HK-2 (cell line): ENCODE measurements at regions not wholly inside any gene's neighbourhood (a gene's known extent, or its start where the extent isn't known, plus 50 kb on each side); places are given as distances from the start of the nearest gene placed in this dataset.
"Not testable (repeated sequence)": the region's sequence is repeated elsewhere in the genome, so short reads cannot be mapped to it uniquely, and the experiment has no call there.

ENCODE experiments used
- DNase-seq: peaks from one replicate; pipeline ENCODE4 v3.0.0-alpha.2; 2018; ENCODE audit not compliant: unreplicated experiment

DNA sequence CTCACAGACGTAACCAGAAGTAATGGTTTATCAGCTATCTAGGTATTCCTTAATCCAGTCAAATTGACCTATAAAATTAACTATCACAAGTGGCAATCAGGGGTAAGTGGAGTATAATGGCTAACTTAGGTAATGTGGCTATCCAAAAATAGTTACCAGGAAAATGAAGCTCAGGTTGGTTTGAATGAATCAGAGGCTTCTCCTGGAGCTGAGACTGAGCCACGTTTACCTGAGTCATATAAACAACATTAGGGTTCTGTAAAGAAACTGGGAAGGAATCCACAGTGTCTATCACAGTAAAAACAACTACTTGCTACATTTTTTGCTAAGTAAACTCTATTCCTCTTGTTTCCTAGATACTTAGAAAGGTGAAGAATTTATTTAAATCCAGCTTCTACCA lies 236.0 kb upstream of the SPHKAP start:
- no peak for DNase-seq

GRCh38 chr2:228410061-228410460 lies 228.6 kb upstream of the SPHKAP start:
- DNase-seq: no peak

DNA sequence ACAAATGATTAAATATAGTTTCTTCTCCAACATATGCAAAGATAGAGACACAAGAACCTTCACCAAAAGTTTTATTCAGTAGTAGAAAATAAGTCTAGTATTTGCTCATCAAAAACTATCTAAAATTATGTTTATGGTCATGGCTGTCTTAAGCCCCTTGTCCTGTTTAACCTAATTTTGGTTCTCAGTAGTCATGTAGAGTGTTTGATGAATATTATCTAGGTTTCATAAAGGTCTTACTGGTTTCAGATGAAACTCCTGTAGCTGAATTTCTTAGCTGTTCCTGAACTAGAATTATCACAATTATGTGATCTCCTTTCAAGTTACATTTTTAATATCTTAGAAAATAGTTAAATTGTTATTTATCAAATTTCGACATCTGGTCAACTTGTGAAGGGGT lies 228.0 kb upstream of the SPHKAP start:
- no peak for DNase-seq

DNA sequence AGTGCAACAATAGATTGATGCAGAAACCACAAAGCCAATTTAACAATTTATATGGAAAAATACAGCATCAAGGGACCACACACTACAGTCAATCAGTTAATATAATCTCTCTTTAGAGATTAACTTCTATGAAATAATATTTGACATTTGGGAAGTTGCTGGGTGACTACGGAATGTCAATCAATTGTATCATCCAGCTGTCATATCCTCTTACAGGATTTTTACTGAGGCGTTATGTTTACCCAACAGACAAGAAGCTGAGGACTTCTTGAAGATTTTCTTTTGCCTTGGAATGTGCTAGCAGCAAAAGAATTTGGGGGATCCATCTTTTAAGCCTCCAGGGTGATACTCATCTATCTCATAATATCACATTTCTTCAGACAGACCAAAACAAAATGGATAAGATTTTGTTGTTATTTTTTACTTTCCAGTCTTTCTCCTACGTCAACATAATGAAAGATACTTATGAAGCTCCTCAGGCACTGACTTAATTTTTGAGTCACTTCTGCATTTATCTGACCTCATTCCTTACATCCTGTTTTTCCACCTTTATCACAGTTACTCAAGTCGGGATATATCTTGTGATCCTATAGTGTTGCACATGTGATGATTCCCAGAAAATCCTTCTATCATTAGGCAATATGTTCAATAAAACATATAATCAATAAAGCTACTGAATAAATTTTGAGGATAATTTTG lies 227.2 kb upstream of the SPHKAP start:
- DNase-seq: no peak

GRCh38 chr2:228407821-228408220 lies 226.3 kb upstream of the SPHKAP start:
- DNase-seq: no peak

DNA sequence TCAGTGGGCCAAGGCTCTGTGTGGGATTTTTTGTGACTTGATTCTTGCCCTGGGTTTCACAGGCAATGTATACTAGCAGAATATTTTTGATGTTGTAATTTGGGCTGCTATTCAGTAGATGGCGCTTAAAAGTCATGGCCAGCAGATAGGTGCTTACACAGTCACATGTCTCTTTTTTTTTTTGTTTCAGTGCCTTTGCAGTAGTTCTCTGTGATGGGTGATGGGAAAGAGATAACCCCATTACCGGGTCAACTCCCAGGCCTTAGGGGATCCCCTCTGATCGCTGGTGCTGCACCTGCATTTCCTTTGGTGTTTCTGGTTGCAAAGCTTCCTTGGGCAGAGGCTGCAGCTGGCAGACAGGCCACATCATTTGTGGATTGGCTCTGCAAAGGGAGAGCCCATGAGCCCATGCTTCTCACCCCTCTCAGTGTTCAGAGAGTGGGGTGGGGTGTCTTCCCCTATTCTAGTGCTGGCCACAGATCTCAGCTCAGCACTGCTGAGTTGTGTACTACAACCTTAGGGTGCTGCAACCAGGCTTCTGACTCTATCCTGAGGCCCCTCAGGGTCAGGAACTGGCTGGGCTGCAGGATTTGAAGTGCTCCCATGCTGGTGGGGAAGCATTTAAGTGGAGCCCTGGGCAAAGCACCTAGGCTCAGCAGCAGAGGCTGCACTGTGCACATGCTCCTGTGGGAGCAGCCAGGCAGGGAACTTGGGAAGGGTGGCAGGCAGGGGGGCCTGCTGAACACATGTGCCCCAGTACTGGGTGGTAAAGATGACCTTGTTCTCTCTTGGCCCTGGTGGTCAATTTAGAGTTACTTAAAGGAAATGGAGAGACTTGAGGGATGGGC lies 219.8 kb upstream of the SPHKAP start:
- no peak for DNase-seq

DNA sequence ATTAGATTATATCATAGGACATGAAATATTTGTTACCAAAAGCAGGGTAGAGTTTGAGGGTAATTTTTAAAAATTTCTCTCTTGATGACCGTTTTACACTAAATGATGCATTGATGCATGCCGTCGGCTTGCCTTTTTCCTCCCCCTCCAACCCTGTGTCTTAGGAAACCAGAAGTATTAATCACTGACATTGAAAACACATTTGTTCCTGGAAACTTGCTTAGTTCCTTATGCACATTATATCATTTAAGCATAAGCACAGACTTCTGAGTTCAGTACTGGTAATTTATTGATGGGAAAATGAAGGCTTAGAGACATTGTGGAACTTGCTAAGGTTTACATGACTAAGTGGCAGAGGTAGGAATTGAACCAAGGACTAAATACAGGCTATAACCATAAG lies 206.3 kb upstream of the SPHKAP start:
- DNase-seq: no peak

- no peak for DNase-seq
Measured at GRCh38 chr2:228378696-228379425, 197.4 kb upstream of the SPHKAP start.

DNA sequence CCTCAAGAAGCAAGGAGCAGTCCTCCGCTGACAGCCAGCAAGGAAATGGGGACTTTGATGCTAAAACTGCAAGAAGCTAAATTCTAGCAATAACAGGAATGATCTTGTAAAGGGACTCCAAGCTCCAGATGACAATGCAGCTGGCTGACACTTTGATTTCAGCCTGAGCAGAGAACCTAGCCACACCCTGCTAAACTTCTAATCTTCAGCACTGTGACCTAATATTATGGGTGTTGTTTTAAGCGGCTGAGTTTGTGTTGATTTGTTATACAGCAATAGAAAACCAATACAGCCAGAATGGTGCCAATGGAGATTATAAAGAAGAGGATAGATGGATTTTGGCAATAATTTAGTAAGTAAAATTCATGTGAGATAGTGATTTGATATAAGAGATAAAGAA lies 196.7 kb upstream of the SPHKAP start:
- no peak for DNase-seq

DNA sequence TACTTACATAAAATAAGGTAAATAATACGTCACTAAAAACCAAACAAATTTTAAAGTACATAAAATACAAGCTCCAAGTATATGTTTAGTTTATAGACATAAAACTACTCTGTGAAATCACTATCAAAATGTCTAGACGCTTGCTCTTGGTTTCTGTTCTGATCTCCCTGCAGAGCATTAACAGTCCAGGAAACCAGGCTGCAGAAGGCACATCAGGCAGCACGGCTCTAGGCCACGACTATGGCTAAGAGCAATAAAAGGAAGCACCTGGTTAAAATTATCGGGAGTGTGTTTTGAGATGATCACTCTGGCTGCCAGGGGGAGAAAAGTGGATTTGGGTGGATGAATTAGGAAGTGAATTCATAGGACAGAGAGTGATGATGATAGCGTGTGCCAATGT lies 196.0 kb upstream of the SPHKAP start:
- DNase-seq: no peak

DNA sequence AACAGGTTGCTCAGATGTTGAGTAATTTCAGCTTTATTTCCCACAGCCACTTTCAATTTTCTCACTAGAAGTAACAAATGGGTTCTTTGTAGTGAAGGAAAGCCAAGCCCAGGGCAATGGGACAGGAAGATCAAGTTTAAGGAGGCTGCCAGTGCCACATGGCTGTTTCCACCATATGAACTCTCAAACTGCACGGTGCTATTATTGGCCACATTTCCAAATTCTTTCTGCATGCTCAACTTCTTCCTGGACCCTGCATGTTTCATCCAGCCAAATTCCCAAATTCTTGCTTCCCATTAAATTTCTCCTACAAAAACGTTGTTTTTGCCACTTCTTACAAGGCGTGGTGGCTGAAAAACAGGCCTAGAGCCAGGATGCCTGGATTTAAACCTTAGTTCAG lies 193.3 kb upstream of the SPHKAP start:
- DNase-seq: no peak

DNA sequence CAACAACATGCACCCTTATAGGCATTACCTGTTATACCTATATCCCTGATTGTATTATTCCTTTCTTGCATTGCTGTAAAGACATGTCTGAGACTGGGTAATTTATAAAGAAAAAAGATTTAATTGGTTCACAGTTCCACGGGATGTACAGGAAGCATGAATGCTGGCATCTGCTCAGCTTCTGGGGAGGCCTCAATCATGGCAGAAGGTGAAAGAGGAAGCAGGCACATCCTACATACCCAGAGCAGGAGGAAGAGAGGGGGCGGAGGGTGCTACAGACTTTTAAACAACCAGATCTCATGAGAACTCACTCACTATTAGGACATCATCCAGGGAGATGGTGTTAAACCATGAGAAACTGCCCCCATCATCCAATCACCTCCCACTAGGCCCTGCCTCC lies 191.7 kb upstream of the SPHKAP start:
- DNase-seq: no peak

DNA sequence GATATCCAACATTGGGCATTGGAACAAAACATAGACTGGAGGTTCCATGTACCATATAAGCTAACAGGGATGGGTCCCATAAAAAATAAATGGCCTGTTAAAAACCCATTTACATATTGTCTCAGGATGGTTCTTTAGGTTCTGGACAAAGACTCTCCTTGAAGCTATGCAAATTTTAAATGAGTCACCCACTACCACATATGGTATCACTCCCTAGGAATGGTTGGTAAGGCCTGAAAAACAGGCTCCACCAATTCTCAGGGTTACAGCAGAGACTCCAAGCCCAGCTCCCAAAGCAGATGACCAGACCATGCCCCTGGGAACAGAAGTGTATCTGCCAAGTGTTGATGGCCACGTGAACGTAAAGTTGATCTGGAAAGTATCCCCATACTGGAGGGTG lies 190.7 kb upstream of the SPHKAP start:
- DNase-seq: no peak

DNA sequence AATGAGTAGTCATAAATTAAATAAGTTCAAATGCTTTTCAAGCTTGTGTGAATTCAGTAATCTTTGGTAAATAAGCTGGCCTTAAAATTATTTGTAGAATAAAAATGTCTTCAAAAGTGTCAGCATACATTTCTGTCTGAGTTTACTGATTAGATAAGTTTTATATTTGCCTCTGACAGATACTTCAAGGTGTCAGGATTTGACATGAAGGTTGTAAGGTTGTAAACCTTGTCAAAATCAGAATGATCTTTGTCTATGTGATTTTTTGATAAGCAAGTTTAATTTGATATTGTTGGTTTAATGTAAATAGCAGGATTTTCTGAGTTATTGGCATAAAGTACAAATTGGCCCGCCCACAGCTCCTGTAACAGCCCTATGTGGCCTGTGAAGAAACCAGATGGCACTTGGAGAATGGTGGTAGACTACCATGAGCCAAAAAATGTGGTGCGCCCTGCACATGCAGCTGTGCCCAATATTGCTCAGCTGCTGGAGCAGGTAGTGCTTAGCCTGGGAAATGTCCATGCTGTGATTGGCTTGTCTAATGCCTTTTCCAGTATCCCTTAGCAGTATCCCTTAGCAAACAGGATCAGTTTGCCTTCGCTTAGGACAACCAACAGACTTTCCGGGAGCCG lies 188.0 kb upstream of the SPHKAP start:
- no peak for DNase-seq

- DNase-seq: no peak
Measured at GRCh38 chr2:228367356-228367755, 185.9 kb upstream of the SPHKAP start.

GRCh38 chr2:228359473-228359872 lies 178.0 kb upstream of the SPHKAP start:
- DNase-seq: no peak

DNA sequence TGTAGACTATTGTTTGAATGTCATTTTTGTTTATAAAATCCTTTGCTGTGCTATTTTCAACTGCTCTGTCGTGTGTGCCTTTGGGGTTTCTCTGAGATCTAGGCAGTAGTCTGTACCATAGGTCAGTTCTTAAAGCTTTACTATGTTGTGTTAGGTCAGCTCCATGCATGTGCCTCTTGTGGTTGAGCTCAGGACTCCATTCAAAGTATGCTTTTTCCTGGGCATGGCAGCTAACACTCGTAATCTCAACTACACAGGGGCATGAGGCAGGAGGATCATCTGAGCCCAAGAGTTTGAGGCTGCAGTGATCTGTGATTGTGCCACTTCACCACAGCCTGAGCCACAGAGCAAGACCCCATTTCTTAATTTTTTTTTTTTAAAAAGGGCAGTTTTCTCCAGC lies 174.4 kb upstream of the SPHKAP start:
- DNase-seq: no peak

DNA sequence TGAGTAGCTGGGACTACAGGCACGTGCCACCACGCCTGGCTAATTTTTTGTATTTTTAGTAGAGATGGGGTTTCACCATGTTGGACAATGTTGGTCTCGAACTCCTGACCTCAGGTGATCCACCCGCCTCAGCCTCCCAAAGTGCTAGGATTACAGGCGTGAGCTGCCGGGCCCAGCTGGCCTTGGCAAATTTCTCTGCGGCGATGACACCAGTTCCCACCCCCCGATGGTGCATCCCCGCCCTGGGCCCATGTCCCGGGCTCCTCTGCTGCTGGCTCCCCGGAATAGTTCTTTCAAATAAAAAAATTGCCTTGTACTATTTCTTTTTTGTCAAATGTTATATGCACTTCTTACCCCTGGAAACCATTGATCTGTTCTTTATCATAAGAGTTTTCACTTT lies 171.5 kb upstream of the SPHKAP start:
- DNase-seq: not testable (repeated sequence)

DNA sequence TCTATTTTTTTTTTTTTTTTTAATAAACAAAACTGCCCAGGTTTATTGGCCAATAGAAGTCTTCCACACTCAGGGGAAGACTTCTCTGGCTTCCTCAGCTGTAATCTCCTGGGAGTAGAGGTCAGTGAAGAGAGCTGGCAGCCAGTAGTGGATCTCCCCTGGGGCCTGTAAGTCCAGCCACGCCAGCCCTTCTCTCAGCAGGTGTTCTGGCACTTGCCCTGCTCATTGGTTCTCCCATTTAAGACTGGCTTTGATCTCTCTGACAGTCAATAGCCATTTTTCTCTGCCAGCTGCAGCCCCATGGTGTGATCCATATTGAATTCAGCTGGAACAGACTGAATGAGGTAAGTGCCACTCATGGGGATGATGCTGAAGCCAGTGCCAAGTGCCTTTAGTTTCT lies 170.6 kb upstream of the SPHKAP start:
- DNase-seq: no peak

DNA sequence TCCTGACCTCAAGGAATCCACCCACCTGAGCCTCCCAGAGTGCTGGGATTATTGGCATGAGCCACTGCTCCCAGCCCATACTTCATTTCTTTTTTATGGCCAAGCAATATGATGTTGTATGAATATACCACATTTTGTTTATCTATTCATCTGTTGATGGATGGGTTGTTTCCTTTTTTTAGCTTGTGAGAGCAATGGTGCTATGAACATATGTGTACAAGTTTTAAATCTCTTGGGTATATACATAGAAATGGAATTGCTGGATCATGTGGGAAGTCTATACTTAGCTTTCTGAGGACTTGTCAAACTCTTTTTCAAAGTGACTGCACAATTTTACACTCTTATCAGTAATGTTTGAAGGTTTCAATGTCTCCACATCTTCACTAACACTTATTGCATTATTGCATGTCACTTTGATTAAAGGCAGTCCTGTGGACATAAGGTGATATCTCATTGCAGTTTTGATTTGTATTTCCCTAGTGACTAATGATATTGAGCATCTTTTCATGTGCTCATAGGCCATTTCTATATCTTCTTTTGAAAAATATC lies 167.1 kb upstream of the SPHKAP start:
- DNase-seq: no peak

DNA sequence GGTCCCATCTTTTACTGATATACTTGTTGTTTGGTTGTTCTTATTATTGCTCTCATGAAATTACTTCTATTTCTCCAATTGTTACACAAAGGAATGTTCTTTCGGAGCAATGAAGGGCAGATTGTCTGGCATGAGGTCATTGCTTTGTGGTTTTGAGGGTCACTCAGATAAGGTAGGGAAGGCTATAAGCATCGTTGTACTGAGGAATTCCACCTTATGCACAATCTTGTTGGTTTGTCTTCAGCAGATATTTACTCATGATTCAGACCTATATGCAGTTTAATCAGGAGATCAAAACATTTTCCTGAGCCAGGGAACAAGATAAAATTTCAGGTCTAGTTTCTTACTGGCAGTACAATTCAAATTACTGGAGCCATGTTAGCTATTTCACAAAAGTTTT lies 163.0 kb upstream of the SPHKAP start:
- DNase-seq: no peak

DNA sequence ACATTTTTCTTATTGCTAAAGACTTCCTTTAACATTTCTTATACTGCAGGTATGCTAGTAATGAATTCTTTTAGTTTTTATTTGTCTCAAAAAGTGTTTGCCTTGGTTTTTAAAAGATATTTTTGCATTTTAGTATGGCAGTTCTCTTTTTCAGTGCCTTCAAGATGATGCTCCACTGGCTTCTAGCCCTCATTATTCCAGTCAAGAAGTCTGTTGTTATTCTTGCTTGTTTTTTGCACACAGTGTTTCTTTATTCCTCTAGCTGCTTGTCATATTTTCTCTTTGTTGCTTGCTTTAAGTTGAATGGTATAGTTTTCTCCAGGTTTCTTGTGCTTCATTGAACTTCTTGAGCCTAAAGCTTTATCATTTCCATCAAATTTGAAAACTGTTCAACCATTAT lies 158.0 kb upstream of the SPHKAP start:
- DNase-seq: no peak
